Naive thymus-derived CD4-positive, alpha-beta T cell (primary cell): ENCODE measurements at regions not wholly inside any gene's neighbourhood (a gene's known extent, or its start where the extent isn't known, plus 50 kb on each side); places are given as distances from the start of the nearest gene placed in this dataset.

ENCODE experiments used
- ATAC-seq: fragments of 150-1000 bp; cut with Tn5 transposase; 2 replicates; pipeline ENCODE4 v1.10.0; 2021; ENCODE audit warnings: mild to moderate bottlenecking, moderate library complexity
- CTCF ChIA-PET: fragments of 350-600 bp; sonication (Branson Sonifier 250); formaldehyde crosslinking; loops from one replicate; lab custom pipeline; 2021; ENCODE audit warnings: antibody characterized with exemption; lab: Charles Lee
- POLR2A ChIA-PET: fragments of 350-600 bp; sonication (Branson Sonifier 250); formaldehyde crosslinking; loops from one replicate; lab custom pipeline; 2021; ENCODE audit warnings: antibody characterized with exemption, inconsistent platforms; lab: Charles Lee
- DNase-seq, 9 donors: peaks; one replicate each; pipeline versions ENCODE4 v3.0.0 to v3.0.0-alpha.2; 2020 to 2022; ENCODE audit warnings: mixed read lengths in 1 of 9
- H3K27ac ChIP-seq: one replicate; pipeline ENCODE4 v1.7.0; 2013; ENCODE audit warnings: mild to moderate bottlenecking, low read depth, low read length, moderate library complexity
- H3K27me3 ChIP-seq, 2 donors: one replicate each; pipeline ENCODE4 v1.7.0; 2013; ENCODE audit warnings: low read length in 2 of 2, mild to moderate bottlenecking in 2 of 2, moderate library complexity in 2 of 2; ENCODE audit not compliant: control insufficient read depth in 2 of 2, insufficient read depth in 2 of 2
- H3K36me3 ChIP-seq, 3 experiments: 1 replicate in 2 of 3; 2 replicates in 1 of 3; pipeline ENCODE4 v1.7.0; 2013; ENCODE audit warnings: low read length in 3 of 3, mild to moderate bottlenecking in 3 of 3, moderate library complexity in 1 of 3; ENCODE audit not compliant: insufficient read depth in 3 of 3, control insufficient read depth in 2 of 3
- H3K4me1 ChIP-seq, 2 donors: one replicate each; pipeline ENCODE4 v1.7.0; 2013; ENCODE audit warnings: low read length in 2 of 2, mild to moderate bottlenecking in 2 of 2, moderate library complexity in 1 of 2; ENCODE audit not compliant: control insufficient read depth in 2 of 2, insufficient read depth in 2 of 2
- H3K4me3 ChIP-seq: 2 replicates; pipeline ENCODE4 v1.7.0; 2013; ENCODE audit warnings: mild to moderate bottlenecking, low read length
- H3K9me3 ChIP-seq, 3 experiments: 1 replicate in 2 of 3; 2 replicates in 1 of 3; pipeline ENCODE4 v1.7.0; 2013; ENCODE audit warnings: low read length in 3 of 3; ENCODE audit not compliant: control insufficient read depth in 2 of 3
- H3K27ac Mint-ChIP-seq, 9 donors: one replicate each; pipeline ENCODE4 v1.8.0; 2020 to 2022; ENCODE audit warnings: mixed read lengths in 9 of 9, mild to moderate bottlenecking in 8 of 9, moderate library complexity in 5 of 9, inconsistent platforms in 2 of 9
- H3K27me3 Mint-ChIP-seq, 5 donors: one replicate each; pipeline ENCODE4 v1.8.0; 2021 to 2022; ENCODE audit warnings: mixed read lengths in 5 of 5, mild to moderate bottlenecking in 1 of 5
- H3K36me3 Mint-ChIP-seq, 5 donors: one replicate each; pipeline ENCODE4 v1.8.0; 2020 to 2022; ENCODE audit warnings: mixed read lengths in 5 of 5, mild to moderate bottlenecking in 3 of 5, inconsistent platforms in 1 of 5
- H3K4me1 Mint-ChIP-seq, 7 donors: one replicate each; pipeline ENCODE4 v1.8.0; 2020 to 2022; ENCODE audit warnings: mixed read lengths in 7 of 7, mild to moderate bottlenecking in 3 of 7, inconsistent platforms in 1 of 7
- H3K4me3 Mint-ChIP-seq, 10 donors: one replicate each; pipeline ENCODE4 v1.8.0; 2020 to 2022; ENCODE audit warnings: mild to moderate bottlenecking in 10 of 10, mixed read lengths in 10 of 10, moderate library complexity in 6 of 10, inconsistent platforms in 2 of 10
- H3K9me3 Mint-ChIP-seq, 11 donors: one replicate each; pipeline ENCODE4 v1.8.0; 2020 to 2022; ENCODE audit warnings: mixed read lengths in 11 of 11, mild to moderate bottlenecking in 4 of 11, inconsistent platforms in 1 of 11, moderate library complexity in 1 of 11
- intact Hi-C, 2 donors: fragments of 100-400 bp; cut with micrococcal nuclease; formaldehyde crosslinking; loops; one replicate each; pipeline ENCODE4 v1.15.1; 2023

DNA sequence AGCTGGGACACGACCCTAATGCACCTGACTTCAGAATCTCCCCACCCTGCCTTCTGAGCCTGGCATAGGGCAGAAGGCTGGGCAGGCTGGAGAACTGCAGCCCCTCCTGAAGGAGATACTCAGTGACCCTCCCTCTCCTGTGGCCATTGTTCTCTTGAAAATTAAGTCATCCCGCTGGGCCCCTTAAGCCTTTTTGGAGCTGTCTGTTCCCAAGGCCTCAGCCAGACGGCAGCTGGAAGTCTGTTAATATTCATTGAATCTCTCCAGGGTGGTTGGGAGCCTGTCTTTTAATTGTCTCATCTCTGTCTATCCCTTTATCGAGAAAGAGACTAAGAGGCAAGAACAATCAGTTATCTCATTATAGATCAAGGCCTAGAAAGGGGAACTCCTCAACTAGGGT, 118.1 kb upstream of the PCBD1 start:
- H3K4me1 Mint-ChIP-seq, result no peaks in the 10 kb centered on the region
- peaks cover 0 to 5% (median 0%) of the 10 kb centered on the region in 11 donors for H3K9me3 Mint-ChIP-seq
- no peak for DNase-seq
- peaks cover 0 to 5% (median 0%) of the 10 kb centered on the region in 5 donors for H3K27me3 Mint-ChIP-seq
- CTCF ChIA-PET, result no interaction called here
- no peak overlapping the region for H3K27ac Mint-ChIP-seq
- Histone ChIP-seq H3K9me3 (no peaks in the 10 kb centered on the region), H3K4me1 (no peaks in the 10 kb centered on the region), H3K27me3 (no peaks in the 10 kb centered on the region), H3K27ac (no peak overlapping the region), H3K4me3 (no peak overlapping the region), H3K36me3 (no peaks in the 10 kb centered on the region)
- no peak overlapping the region for H3K4me3 Mint-ChIP-seq
- intact Hi-C loops, result no loop called here
- ATAC-seq, result no peak
- POLR2A ChIA-PET, result no interaction called here
- no peaks in the 10 kb centered on the region for H3K36me3 Mint-ChIP-seq

DNA sequence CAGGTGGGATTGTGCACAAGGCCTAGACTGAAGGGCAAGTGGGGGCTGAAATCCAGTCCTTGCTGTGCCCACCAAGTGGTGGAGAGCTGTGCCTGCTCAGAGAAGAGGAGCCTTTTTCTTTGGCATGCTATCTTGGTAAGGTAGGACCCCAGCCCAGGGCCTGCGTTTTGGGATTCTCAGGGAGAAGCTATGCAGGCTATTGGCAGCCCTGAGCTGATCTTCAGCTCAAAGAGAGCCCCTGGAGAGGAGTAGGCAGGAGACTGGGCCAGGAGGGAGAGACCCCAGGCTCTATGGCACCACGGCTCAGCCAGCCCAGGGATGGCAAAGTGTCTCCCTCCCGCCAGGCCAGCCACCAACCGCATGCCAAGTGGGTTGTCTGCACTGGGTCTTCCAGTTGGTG, 119.2 kb upstream of the PCBD1 start:
- ChIA-PET POLR2A (no interaction called here), CTCF (no interaction called here)
- Histone ChIP-seq H3K9me3 (no peaks in the 10 kb centered on the region), H3K27ac (no peak overlapping the region), H3K36me3 (no peaks in the 10 kb centered on the region), H3K4me1 (no peaks in the 10 kb centered on the region), H3K27me3 (no peaks in the 10 kb centered on the region), H3K4me3 (no peak overlapping the region)
- Mint-ChIP-seq H3K27ac (no peak overlapping the region), H3K4me3 (no peak overlapping the region), H3K36me3 (no peaks in the 10 kb centered on the region), H3K27me3 (no peaks in the 10 kb centered on the region), H3K9me3 (peaks cover 0 to 5% (median 0%) of the 10 kb centered on the region in 11 donors), H3K4me1 (no peaks in the 10 kb centered on the region)
- intact Hi-C loops, result no loop called here
- DNase-seq, result no peak
- no peak for ATAC-seq

DNA sequence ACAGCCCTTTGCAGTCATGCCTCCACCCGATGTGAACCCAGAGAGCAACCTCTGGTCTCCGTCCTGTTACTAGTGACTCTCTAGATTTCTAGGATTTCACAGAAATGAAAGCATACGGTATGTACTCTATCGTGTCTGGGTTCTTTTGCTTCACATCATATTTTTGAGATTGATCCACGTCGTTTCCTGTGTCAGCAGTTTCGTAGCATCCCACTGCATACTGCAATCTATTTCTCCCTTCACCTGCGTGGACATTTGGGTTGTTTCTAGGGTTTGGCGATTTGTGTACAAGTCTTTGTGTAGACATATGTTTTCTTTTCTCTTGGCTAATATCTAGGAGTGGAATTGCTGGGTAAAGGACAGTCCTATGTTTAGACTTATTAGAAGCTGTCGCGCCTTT, 119.8 kb upstream of the PCBD1 start:
- Mint-ChIP-seq H3K27ac (no peak overlapping the region), H3K27me3 (peaks cover 0 to 4% (median 0%) of the 10 kb centered on the region in 5 donors), H3K36me3 (no peaks in the 10 kb centered on the region), H3K4me1 (no peaks in the 10 kb centered on the region), H3K9me3 (peaks cover 0 to 2% (median 0%) of the 10 kb centered on the region in 11 donors), H3K4me3 (no peak overlapping the region)
- CTCF ChIA-PET, result no interaction called here
- no peaks in the 10 kb centered on the region for H3K9me3 ChIP-seq
- no peaks in the 10 kb centered on the region for H3K4me1 ChIP-seq
- intact Hi-C loops, result no loop called here
- no peak for DNase-seq
- POLR2A ChIA-PET, result no interaction called here
- ATAC-seq, result no peak
- no peak overlapping the region for H3K4me3 ChIP-seq
- H3K27ac ChIP-seq, result no peak overlapping the region
- H3K27me3 ChIP-seq, result no peaks in the 10 kb centered on the region
- H3K36me3 ChIP-seq, result no peaks in the 10 kb centered on the region

DNA sequence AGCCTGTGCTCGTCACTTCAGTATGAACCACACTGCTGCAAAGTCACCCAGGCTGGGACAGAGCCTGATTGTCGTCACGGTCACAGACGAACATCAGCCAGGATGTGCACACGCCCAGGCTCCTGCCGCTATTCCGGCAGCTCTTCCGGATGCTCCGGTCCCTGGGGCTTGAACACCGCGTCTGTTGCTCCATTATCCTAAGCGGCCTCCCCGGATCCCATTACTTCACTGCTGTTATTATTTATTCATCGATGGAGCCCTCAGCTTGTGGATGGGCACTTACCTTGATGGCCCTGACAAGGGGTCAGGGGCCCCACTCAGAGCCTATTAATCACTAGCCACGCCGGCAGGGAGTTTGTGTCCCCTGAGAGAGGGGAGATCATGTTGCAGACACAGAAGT, 120.8 kb upstream of the PCBD1 start:
- no peak overlapping the region for H3K27ac ChIP-seq
- no peak for DNase-seq
- H3K4me3 Mint-ChIP-seq, result no peak overlapping the region
- no peaks in the 10 kb centered on the region for H3K36me3 ChIP-seq
- intact Hi-C loops, result no loop called here
- no peaks in the 10 kb centered on the region for H3K36me3 Mint-ChIP-seq
- ChIA-PET CTCF (no interaction called here), POLR2A (no interaction called here)
- no peaks in the 10 kb centered on the region for H3K9me3 ChIP-seq
- no peaks in the 10 kb centered on the region for H3K4me1 Mint-ChIP-seq
- no peak for ATAC-seq
- H3K27me3 Mint-ChIP-seq, result peaks cover 0 to 6% (median 0%) of the 10 kb centered on the region in 5 donors
- H3K27ac Mint-ChIP-seq, result no peak overlapping the region
- H3K4me1 ChIP-seq, result no peaks in the 10 kb centered on the region
- no peak overlapping the region for H3K4me3 ChIP-seq
- no peaks in the 10 kb centered on the region for H3K9me3 Mint-ChIP-seq
- no peaks in the 10 kb centered on the region for H3K27me3 ChIP-seq

DNA sequence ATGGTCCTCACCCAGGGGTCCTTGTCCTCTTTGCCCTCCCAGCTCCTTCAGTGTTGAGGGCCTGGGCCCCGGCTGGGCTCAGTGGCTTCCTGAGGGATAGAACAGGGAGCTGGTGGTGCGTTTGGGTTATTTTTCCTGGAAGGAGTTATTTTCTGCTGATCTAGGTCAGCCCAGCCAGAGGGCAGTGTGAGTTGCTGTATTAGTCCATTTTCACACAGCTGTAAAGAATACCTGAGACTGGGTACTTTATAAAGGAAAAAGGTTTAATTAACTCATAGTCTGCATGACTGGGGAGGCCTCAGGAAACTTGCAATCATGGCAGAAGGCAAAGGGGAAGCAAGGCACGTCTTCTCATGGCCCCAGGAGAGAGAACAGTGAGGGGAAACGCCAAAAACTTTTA, 122.4 kb upstream of the PCBD1 start:
- DNase-seq (no peak), ATAC-seq (no peak)
- peaks cover 0 to 5% (median 0%) of the 10 kb centered on the region in 7 donors for H3K4me1 Mint-ChIP-seq
- H3K27me3 ChIP-seq, result no peaks in the 10 kb centered on the region
- intact Hi-C loops, result no loop called here
- no peak overlapping the region for H3K4me3 Mint-ChIP-seq
- no peak overlapping the region for H3K4me3 ChIP-seq
- H3K9me3 ChIP-seq, result no peaks in the 10 kb centered on the region
- no peaks in the 10 kb centered on the region for H3K4me1 ChIP-seq
- no peak overlapping the region for H3K27ac Mint-ChIP-seq
- no peaks in the 10 kb centered on the region for H3K9me3 Mint-ChIP-seq
- no peaks in the 10 kb centered on the region for H3K36me3 Mint-ChIP-seq
- H3K27me3 Mint-ChIP-seq, result peaks cover 0 to 13% (median 4%) of the 10 kb centered on the region in 5 donors
- CTCF ChIA-PET, result no interaction called here
- H3K36me3 ChIP-seq, result no peaks in the 10 kb centered on the region
- POLR2A ChIA-PET, result no interaction called here
- H3K27ac ChIP-seq, result no peak overlapping the region

DNA sequence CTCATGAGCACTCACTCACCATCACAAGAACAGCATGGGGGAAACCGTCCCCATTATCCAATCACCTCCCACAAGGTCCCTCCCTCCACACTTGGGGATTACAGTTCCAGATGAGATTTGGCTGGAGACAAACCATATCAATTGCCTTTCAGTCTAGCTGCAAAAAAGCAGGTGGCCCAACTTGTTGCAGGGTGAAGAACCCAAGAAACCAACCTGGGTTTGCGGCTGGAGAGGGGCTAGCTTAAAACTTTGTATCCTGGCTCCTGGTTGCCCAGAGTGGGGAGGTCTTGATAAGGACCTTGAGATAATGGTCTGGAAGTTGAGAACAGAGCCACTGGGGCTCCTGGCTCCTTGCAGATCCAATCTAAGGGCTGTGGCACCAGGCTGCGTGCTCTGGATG, 122.8 kb upstream of the PCBD1 start:
- Mint-ChIP-seq H3K36me3 (no peaks in the 10 kb centered on the region), H3K4me3 (no peak overlapping the region), H3K4me1 (peaks cover 0 to 5% (median 0%) of the 10 kb centered on the region in 7 donors), H3K27me3 (peaks cover 0 to 13% (median 4%) of the 10 kb centered on the region in 5 donors), H3K27ac (no peak overlapping the region), H3K9me3 (no peaks in the 10 kb centered on the region)
- no peak for DNase-seq
- no peak for ATAC-seq
- Histone ChIP-seq H3K36me3 (no peaks in the 10 kb centered on the region), H3K27ac (no peak overlapping the region), H3K4me1 (no peaks in the 10 kb centered on the region), H3K9me3 (no peaks in the 10 kb centered on the region), H3K27me3 (no peaks in the 10 kb centered on the region), H3K4me3 (no peak overlapping the region)
- POLR2A ChIA-PET, result no interaction called here
- CTCF ChIA-PET, result no interaction called here
- intact Hi-C loops, result no loop called here

GRCh38 chr10:71014021-71014805, 125.8 kb upstream of the PCBD1 start:
- ATAC-seq, result no peak
- Histone ChIP-seq H3K27me3 (no peaks in the 10 kb centered on the region), H3K36me3 (no peaks in the 10 kb centered on the region), H3K4me3 (no peak overlapping the region), H3K27ac (no peak overlapping the region), H3K4me1 (no peaks in the 10 kb centered on the region), H3K9me3 (no peaks in the 10 kb centered on the region)
- Mint-ChIP-seq H3K4me1 (peaks cover 0 to 5% (median 0%) of the 10 kb centered on the region in 7 donors), H3K36me3 (no peaks in the 10 kb centered on the region), H3K27me3 (peaks cover 0 to 17% (median 7%) of the 10 kb centered on the region in 5 donors), H3K9me3 (no peaks in the 10 kb centered on the region), H3K27ac (no peak overlapping the region), H3K4me3 (no peak overlapping the region)
- POLR2A ChIA-PET, result no interaction called here
- CTCF ChIA-PET, result no interaction called here
- intact Hi-C loops, result no loop called here
- no peak for DNase-seq
